ENCODE measurements at regions not wholly inside any gene's neighbourhood (a gene's known extent, or its start where the extent isn't known, plus 50 kb on each side); places are given as distances from the start of the nearest gene placed in this dataset.

- H3K9me3 ChIP-seq, result no peaks in the 10 kb centered on the region
- intact Hi-C loops (cut with DNase I; ENCODE audit: low total_unique reads), result no loop called here
- H3K27me3 ChIP-seq, result no peaks in the 10 kb centered on the region
- TF ChIP-seq CTCF (IDR thresholded peaks at IDR 0.05 in 4 of 5, conservative IDR thresholded peaks at IDR 0.05 in 1 of 5), result no peak
- no peak for TF ChIP-seq POLR2A (IDR thresholded peaks at IDR 0.05)
- H3K4me3 ChIP-seq, result no peak overlapping the region
- in situ Hi-C loops (cut with MboI; ENCODE audit: low sequenced_read_pairs in 4 of 4), result no loop called here
- ATAC-seq (no peak), DNase-seq (no peak)
- H3K36me3 ChIP-seq, result no peaks in the 10 kb centered on the region
- H3K27ac ChIP-seq, result no peak overlapping the region
- no peaks in the 10 kb centered on the region for H3K4me1 ChIP-seq
Measured at GRCh38 chr3:18082551-18083272, 340.3 kb upstream of the TBC1D5 start.

GRCh38 chr3:18080198-18080689, 337.8 kb upstream of the TBC1D5 start:
- no peaks in the 10 kb centered on the region for H3K27me3 ChIP-seq
- intact Hi-C loops (cut with DNase I; ENCODE audit: low total_unique reads) (no loop called here), in situ Hi-C loops (cut with MboI; ENCODE audit: low sequenced_read_pairs in 4 of 4) (no loop called here)
- H3K27ac ChIP-seq, result no peak overlapping the region
- ATAC-seq (no peak), DNase-seq (no peak)
- no peaks in the 10 kb centered on the region for H3K4me1 ChIP-seq
- H3K4me3 ChIP-seq, result no peak overlapping the region
- H3K36me3 ChIP-seq, result no peaks in the 10 kb centered on the region
- no peaks in the 10 kb centered on the region for H3K9me3 ChIP-seq
- TF ChIP-seq CTCF (IDR thresholded peaks at IDR 0.05 in 4 of 5, conservative IDR thresholded peaks at IDR 0.05 in 1 of 5), result no peak
- no peak for TF ChIP-seq POLR2A (IDR thresholded peaks at IDR 0.05)

- ATAC-seq (no peak), DNase-seq (no peak)
- Histone ChIP-seq H3K4me1 (no peaks in the 10 kb centered on the region), H3K27me3 (no peaks in the 10 kb centered on the region), H3K4me3 (no peak overlapping the region), H3K27ac (no peak overlapping the region), H3K9me3 (no peaks in the 10 kb centered on the region), H3K36me3 (no peaks in the 10 kb centered on the region)
- in situ Hi-C loops (cut with MboI; ENCODE audit: low sequenced_read_pairs in 4 of 4) (no loop called here), intact Hi-C loops (cut with DNase I; ENCODE audit: low total_unique reads) (no loop called here)
- no peak for TF ChIP-seq POLR2A (IDR thresholded peaks at IDR 0.05)
- TF ChIP-seq CTCF (IDR thresholded peaks at IDR 0.05 in 4 of 5, conservative IDR thresholded peaks at IDR 0.05 in 1 of 5), result no peak
Measured at GRCh38 chr3:18079739-18080138, 337.3 kb upstream of the TBC1D5 start.

GRCh38 chr3:18079062-18079461, 336.6 kb upstream of the TBC1D5 start:
- DNase-seq, result no peak
- no peak overlapping the region for H3K27ac ChIP-seq
- H3K4me1 ChIP-seq, result no peaks in the 10 kb centered on the region
- H3K9me3 ChIP-seq, result no peaks in the 10 kb centered on the region
- no peaks in the 10 kb centered on the region for H3K36me3 ChIP-seq
- TF ChIP-seq POLR2A (IDR thresholded peaks at IDR 0.05), result no peak
- TF ChIP-seq CTCF (IDR thresholded peaks at IDR 0.05 in 4 of 5, conservative IDR thresholded peaks at IDR 0.05 in 1 of 5), result no peak
- no peak for ATAC-seq
- intact Hi-C loops (cut with DNase I; ENCODE audit: low total_unique reads), result no loop called here
- in situ Hi-C loops (cut with MboI; ENCODE audit: low sequenced_read_pairs in 4 of 4), result no loop called here
- H3K4me3 ChIP-seq, result no peak overlapping the region
- no peaks in the 10 kb centered on the region for H3K27me3 ChIP-seq
